Caco-2 (cell line): ENCODE measurements at regions not wholly inside any gene's neighbourhood (a gene's known extent, or its start where the extent isn't known, plus 50 kb on each side); places are given as distances from the start of the nearest gene placed in this dataset.

Experiments
- BruUV-seq: library from RNA; stranded (reverse); fragments of 400-500 nt; replicated peaks from 2 replicates; lab custom pipeline; 2021; lab: Mats Ljungman, UMichigan
- CTCF ChIA-PET: fragments of 300-600 bp; sonication (Branson Sonifier 250); formaldehyde crosslinking; loops from one replicate; lab custom pipeline; 2022; ENCODE audit warnings: antibody characterized with exemption; lab: Charles Lee
- POLR2A ChIA-PET: fragments of 300-600 bp; sonication (Branson Sonifier 250); formaldehyde crosslinking; loops from one replicate; lab custom pipeline; 2022; ENCODE audit warnings: antibody characterized with exemption; lab: Charles Lee
- DNase-seq, 2 experiments: peaks; one replicate each; pipeline versions ENCODE4 v3.0.0 to v3.0.0-alpha.2; 2020 to 2022
- H3K27me3 ChIP-seq: replicated peaks from 2 replicates; pipeline ENCODE4 v1.6.0; 2011; ENCODE audit warnings: low read length; ENCODE audit not compliant: control insufficient read depth, insufficient read depth
- H3K36me3 ChIP-seq: 2 replicates; pipeline ENCODE4 v1.5.1; 2011; ENCODE audit warnings: low read length; ENCODE audit not compliant: control insufficient read depth, insufficient read depth
- H3K4me1 ChIP-seq: fragments of 250-450 bp; sonication (Bioruptor Pico); 2 replicates; pipeline ENCODE4 v1.5.1; 2020; ENCODE audit warnings: mild to moderate bottlenecking
- H3K4me3 ChIP-seq: 2 replicates; pipeline ENCODE4 v1.5.1; 2011; ENCODE audit warnings: low read depth, mild to moderate bottlenecking, control low read depth, low read length
- H3K9me3 ChIP-seq: fragments of 250-450 bp; sonication (Bioruptor Pico); 2 replicates; pipeline ENCODE4 v1.5.1; 2020; ENCODE audit warnings: mild to moderate bottlenecking, moderate library complexity
- H3K27ac Mint-ChIP-seq: one replicate; pipeline ENCODE4 v1.8.0; 2022; ENCODE audit warnings: mixed read lengths; ENCODE audit not compliant: unreplicated experiment
- H3K27me3 Mint-ChIP-seq: one replicate; pipeline ENCODE4 v1.8.0; 2022; ENCODE audit warnings: mixed read lengths; ENCODE audit not compliant: insufficient read depth, unreplicated experiment
- H3K36me3 Mint-ChIP-seq: one replicate; pipeline ENCODE4 v1.8.0; 2022; ENCODE audit warnings: mild to moderate bottlenecking, mixed read lengths; ENCODE audit not compliant: insufficient read depth, unreplicated experiment
- H3K4me1 Mint-ChIP-seq: one replicate; pipeline ENCODE4 v1.8.0; 2022; ENCODE audit warnings: low read depth, mixed read lengths; ENCODE audit not compliant: unreplicated experiment
- H3K4me3 Mint-ChIP-seq: one replicate; pipeline ENCODE4 v1.8.0; 2022; ENCODE audit warnings: mild to moderate bottlenecking, moderate library complexity, mixed read lengths; ENCODE audit not compliant: unreplicated experiment
- H3K9me3 Mint-ChIP-seq: one replicate; pipeline ENCODE4 v1.8.0; 2022; ENCODE audit warnings: mixed read lengths; ENCODE audit not compliant: unreplicated experiment
- intact Hi-C: fragments of 100-400 bp; cut with micrococcal nuclease; formaldehyde crosslinking; loops from one replicate; pipeline ENCODE4 v1.10.0; 2022; ENCODE audit not compliant: unreplicated experiment
- TF ChIP-seq, protein P1 (sequence below), 2 experiments: fragments of 200-600 bp in 1 of 2; IDR thresholded peaks; 1 replicate in 1 of 2; 2 replicates in 1 of 2; pipeline versions ENCODE4 v1.5.1 to v1.8.0; 2011 to 2022; ENCODE audit warnings: antibody characterized with exemption in 1 of 2, control low read depth in 1 of 2, inconsistent platforms in 1 of 2, low read depth in 1 of 2, low read length in 1 of 2, mild to moderate bottlenecking in 1 of 2, moderate library complexity in 1 of 2; ENCODE audit not compliant: insufficient read depth in 1 of 2, severe bottlenecking in 1 of 2, unreplicated experiment in 1 of 2

DNA sequence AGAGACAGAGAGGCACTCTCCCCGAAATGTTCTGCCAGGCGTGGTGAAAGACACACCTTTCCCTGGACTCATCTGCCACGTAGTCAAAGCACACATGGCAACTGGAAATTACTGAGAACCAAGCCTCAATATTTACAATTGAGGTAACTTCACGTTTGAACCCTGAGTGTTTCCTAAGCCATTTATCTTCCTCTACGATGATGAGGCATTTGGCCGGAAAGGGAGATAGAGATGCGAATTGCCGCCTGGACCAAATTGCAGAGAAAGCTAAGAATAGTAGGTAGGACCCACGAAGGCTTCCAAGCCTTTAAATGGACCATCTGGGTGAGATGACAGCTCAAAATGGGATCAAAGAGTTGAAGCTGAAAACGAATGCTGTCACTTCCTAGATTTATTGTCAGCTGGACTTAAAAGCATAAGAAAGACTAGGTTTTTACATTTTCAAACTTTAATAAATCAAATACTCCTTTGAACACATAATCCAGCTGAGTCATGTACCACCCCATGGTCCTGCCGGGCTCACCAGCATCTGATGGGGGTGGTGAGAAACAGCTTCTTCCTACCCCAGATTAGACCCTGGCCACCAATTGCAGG is 135.6 kb upstream of the LYZL2 start:
- intact Hi-C loops = no loop called here
- Mint-ChIP-seq H3K27ac (no peak overlapping the region), H3K4me1 (no peaks in the 10 kb centered on the region), H3K27me3 (peaks cover 11% of the 10 kb centered on the region), H3K4me3 (no peak overlapping the region), H3K9me3 (peaks cover 16% of the 10 kb centered on the region), H3K36me3 (no peaks in the 10 kb centered on the region)
- TF ChIP-seq, protein P1, sequence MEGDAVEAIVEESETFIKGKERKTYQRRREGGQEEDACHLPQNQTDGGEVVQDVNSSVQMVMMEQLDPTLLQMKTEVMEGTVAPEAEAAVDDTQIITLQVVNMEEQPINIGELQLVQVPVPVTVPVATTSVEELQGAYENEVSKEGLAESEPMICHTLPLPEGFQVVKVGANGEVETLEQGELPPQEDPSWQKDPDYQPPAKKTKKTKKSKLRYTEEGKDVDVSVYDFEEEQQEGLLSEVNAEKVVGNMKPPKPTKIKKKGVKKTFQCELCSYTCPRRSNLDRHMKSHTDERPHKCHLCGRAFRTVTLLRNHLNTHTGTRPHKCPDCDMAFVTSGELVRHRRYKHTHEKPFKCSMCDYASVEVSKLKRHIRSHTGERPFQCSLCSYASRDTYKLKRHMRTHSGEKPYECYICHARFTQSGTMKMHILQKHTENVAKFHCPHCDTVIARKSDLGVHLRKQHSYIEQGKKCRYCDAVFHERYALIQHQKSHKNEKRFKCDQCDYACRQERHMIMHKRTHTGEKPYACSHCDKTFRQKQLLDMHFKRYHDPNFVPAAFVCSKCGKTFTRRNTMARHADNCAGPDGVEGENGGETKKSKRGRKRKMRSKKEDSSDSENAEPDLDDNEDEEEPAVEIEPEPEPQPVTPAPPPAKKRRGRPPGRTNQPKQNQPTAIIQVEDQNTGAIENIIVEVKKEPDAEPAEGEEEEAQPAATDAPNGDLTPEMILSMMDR (IDR thresholded peaks at IDR 0.05; ENCODE audit: insufficient read depth in 1 of 2, low read depth in 1 of 2, low read length in 1 of 2, severe bottlenecking in 1 of 2, unreplicated experiment in 1 of 2) = no peak
- no peak for DNase-seq
- no peaks in the 10 kb centered on the region for H3K4me1 ChIP-seq
- ChIA-PET CTCF (no interaction called here), POLR2A (no interaction called here)
- H3K4me3 ChIP-seq = no peak overlapping the region
- H3K9me3 ChIP-seq = peaks cover 10% of the 10 kb centered on the region
- no peaks in the 10 kb centered on the region for H3K36me3 ChIP-seq
- no TSS peak for BruUV-seq
- no peaks in the 10 kb centered on the region for H3K27me3 ChIP-seq

DNA sequence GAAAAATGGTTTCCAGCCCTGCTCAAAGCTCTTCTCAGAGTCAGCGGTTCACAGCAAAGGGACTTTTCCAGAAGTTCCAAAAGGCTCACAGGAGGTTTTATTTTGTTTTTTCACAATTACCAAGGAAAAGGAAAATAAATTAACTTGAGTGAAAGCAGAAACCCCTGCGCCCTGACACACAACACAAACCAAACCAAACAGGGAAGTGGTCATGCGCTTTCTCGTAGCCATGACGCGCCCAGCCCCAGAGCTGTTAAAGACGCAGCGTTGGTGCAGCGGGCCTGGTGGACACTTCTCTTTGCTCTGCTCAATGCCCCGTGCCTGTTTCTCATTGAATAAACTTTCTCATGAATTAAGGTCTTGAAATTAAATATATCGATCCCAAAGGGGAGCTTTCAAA is 134.4 kb upstream of the LYZL2 start:
- Mint-ChIP-seq H3K36me3 (no peaks in the 10 kb centered on the region), H3K27ac (no peak overlapping the region), H3K9me3 (peaks cover 16% of the 10 kb centered on the region), H3K4me3 (no peak overlapping the region), H3K27me3 (peaks cover 11% of the 10 kb centered on the region), H3K4me1 (no peaks in the 10 kb centered on the region)
- no peaks in the 10 kb centered on the region for H3K27me3 ChIP-seq
- no TSS peak for BruUV-seq
- intact Hi-C loops = no loop called here
- H3K4me3 ChIP-seq = no peak overlapping the region
- no peak for DNase-seq
- CTCF ChIA-PET = no interaction called here
- H3K9me3 ChIP-seq = no peaks in the 10 kb centered on the region
- no peaks in the 10 kb centered on the region for H3K36me3 ChIP-seq
- no peaks in the 10 kb centered on the region for H3K4me1 ChIP-seq
- POLR2A ChIA-PET = no interaction called here
- TF ChIP-seq, protein P1 (IDR thresholded peaks at IDR 0.05; ENCODE audit: insufficient read depth in 1 of 2, low read depth in 1 of 2, low read length in 1 of 2, severe bottlenecking in 1 of 2, unreplicated experiment in 1 of 2) = no peak

DNA sequence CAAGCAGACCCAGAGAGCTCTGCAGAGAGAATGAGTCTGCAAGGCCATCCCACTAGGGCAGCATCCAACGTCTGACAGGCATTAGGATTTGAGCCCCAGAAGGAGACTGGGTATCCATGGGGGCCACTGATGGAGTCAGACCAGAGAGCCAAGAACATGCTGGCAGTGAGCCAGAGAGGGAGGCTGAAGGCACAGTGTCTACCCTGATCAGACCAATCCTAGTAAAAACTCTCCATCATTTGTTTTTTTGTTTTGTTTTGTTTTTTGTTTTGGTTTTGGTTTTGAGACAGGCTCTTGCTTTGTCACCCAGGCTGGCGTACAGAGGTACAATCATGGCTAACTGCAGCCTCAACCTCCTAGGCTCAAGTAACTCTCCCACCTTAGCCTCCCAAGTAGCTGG is 133.1 kb upstream of the LYZL2 start:
- no peaks in the 10 kb centered on the region for H3K36me3 Mint-ChIP-seq

More for the DNA sequence above, 133.1 kb upstream of the LYZL2 start:
- BruUV-seq = no TSS peak
- Histone ChIP-seq H3K27me3 (no peaks in the 10 kb centered on the region), H3K4me1 (no peaks in the 10 kb centered on the region), H3K4me3 (no peak overlapping the region), H3K36me3 (no peaks in the 10 kb centered on the region), H3K9me3 (no peaks in the 10 kb centered on the region)
- ChIA-PET CTCF (no interaction called here), POLR2A (no interaction called here)
- H3K4me1 Mint-ChIP-seq = no peaks in the 10 kb centered on the region
- DNase-seq = no peak
- H3K9me3 Mint-ChIP-seq = peaks cover 6% of the 10 kb centered on the region
- TF ChIP-seq, protein P1 (IDR thresholded peaks at IDR 0.05; ENCODE audit: insufficient read depth in 1 of 2, low read depth in 1 of 2, low read length in 1 of 2, severe bottlenecking in 1 of 2, unreplicated experiment in 1 of 2) = no peak
- H3K27ac Mint-ChIP-seq = no peak overlapping the region
- H3K27me3 Mint-ChIP-seq = peaks cover 5% of the 10 kb centered on the region
- intact Hi-C loops = no loop called here
- H3K4me3 Mint-ChIP-seq = no peak overlapping the region
